Liver (tissue), 8 donors: ENCODE measurements at regions not wholly inside any gene's neighbourhood (a gene's known extent, or its start where the extent isn't known, plus 50 kb on each side); places are given as distances from the start of the nearest gene placed in this dataset.

ENCODE experiments used
- DNase-seq: peaks from one replicate; pipeline ENCODE4 v3.0.0-alpha.2; 2017; ENCODE audit warnings: low spot score
- H3K27ac ChIP-seq, 2 donors: one replicate each; pipeline ENCODE4 v1.7.0; 2013; ENCODE audit warnings: inconsistent platforms in 2 of 2, low read length in 2 of 2, control low read depth in 1 of 2, low read depth in 1 of 2, mild to moderate bottlenecking in 1 of 2
- H3K27me3 ChIP-seq, 4 donors: one replicate each; pipeline versions ENCODE4 v1.6.1 to v1.7.0; 2013; ENCODE audit warnings: low read length in 3 of 4, inconsistent platforms in 1 of 4, mild to moderate bottlenecking in 1 of 4, moderate library complexity in 1 of 4; ENCODE audit not compliant: control insufficient read depth in 4 of 4, insufficient read depth in 4 of 4
- H3K36me3 ChIP-seq, 4 donors: one replicate each; pipeline versions ENCODE4 v1.6.1 to v1.7.0; 2013; ENCODE audit warnings: low read length in 3 of 4, mild to moderate bottlenecking in 3 of 4, low read depth in 1 of 4, moderate library complexity in 1 of 4; ENCODE audit not compliant: control insufficient read depth in 4 of 4, insufficient read depth in 3 of 4
- H3K4me1 ChIP-seq, 4 donors: one replicate each; pipeline versions ENCODE4 v1.6.1 to v1.7.0; 2013; ENCODE audit warnings: low read length in 3 of 4, mild to moderate bottlenecking in 3 of 4, moderate library complexity in 1 of 4; ENCODE audit not compliant: control insufficient read depth in 4 of 4, insufficient read depth in 4 of 4
- H3K4me3 ChIP-seq, 3 donors: one replicate each; pipeline versions ENCODE4 v1.6.1 to v1.7.0; 2013; ENCODE audit warnings: low read length in 3 of 3, control low read depth in 1 of 3, low read depth in 1 of 3, mild to moderate bottlenecking in 1 of 3
- H3K9ac ChIP-seq, 2 donors: one replicate each; pipeline ENCODE4 v1.7.0; 2013; ENCODE audit warnings: low read length in 2 of 2, mild to moderate bottlenecking in 2 of 2, moderate library complexity in 2 of 2, control low read depth in 1 of 2, low read depth in 1 of 2
- H3K9me3 ChIP-seq, 4 donors: one replicate each; pipeline versions ENCODE4 v1.6.1 to v1.7.0; 2013; ENCODE audit warnings: low read length in 3 of 4; ENCODE audit not compliant: control insufficient read depth in 4 of 4
- FOXA2 ChIP-seq: IDR thresholded peaks from 2 replicates; pipeline ENCODE4 v1.6.1; 2016; ENCODE audit warnings: antibody characterized with exemption
- GABPA ChIP-seq, 2 donors: IDR thresholded peaks in 1 of 2; conservative IDR thresholded peaks in 1 of 2; 2 replicates each; pipeline ENCODE4 v1.6.1; 2016; ENCODE audit warnings: antibody characterized with exemption in 2 of 2, mild to moderate bottlenecking in 1 of 2, moderate library complexity in 1 of 2
- HNF4A ChIP-seq, 2 donors: conservative IDR thresholded peaks; 2 replicates each; pipeline ENCODE4 v1.6.1; 2016; ENCODE audit warnings: antibody characterized with exemption in 2 of 2, mild to moderate bottlenecking in 2 of 2
- HNF4G ChIP-seq: IDR thresholded peaks from 2 replicates; pipeline ENCODE4 v1.6.1; 2016; ENCODE audit warnings: antibody characterized with exemption
- JUND ChIP-seq, 2 donors: IDR thresholded peaks; 2 replicates each; pipeline ENCODE4 v1.6.1; 2016; ENCODE audit warnings: antibody characterized with exemption in 2 of 2
- RAD21 ChIP-seq, 2 donors: IDR thresholded peaks; 2 replicates each; pipeline ENCODE4 v1.6.1; 2016; ENCODE audit warnings: antibody characterized with exemption in 2 of 2, mild to moderate bottlenecking in 2 of 2
- SP1 ChIP-seq: IDR thresholded peaks from 2 replicates; pipeline ENCODE4 v1.6.1; 2018; ENCODE audit warnings: antibody characterized with exemption, mild to moderate bottlenecking
- TAF1 ChIP-seq: conservative IDR thresholded peaks from 2 replicates; pipeline ENCODE4 v1.6.1; 2016; ENCODE audit warnings: antibody characterized with exemption, mild to moderate bottlenecking
- YY1 ChIP-seq: IDR thresholded peaks from 2 replicates; pipeline ENCODE4 v1.6.1; 2016; ENCODE audit warnings: antibody characterized with exemption, mild to moderate bottlenecking
- WGBS: extraction: QIAGEN DNeasy Blood & Tissue Kit; methylation state at CpG from one replicate; pipeline ENCODE4 v1.1.7; 2013; 5-methylcytosine and 5-hydroxymethylcytosine counted together
- TF ChIP-seq, protein P1 (sequence below): IDR thresholded peaks from 2 replicates; pipeline ENCODE4 v1.6.1; 2016; ENCODE audit warnings: antibody characterized with exemption
- TF ChIP-seq, protein P2 (sequence below): fragments of 150-350 bp; IDR thresholded peaks from 2 replicates; pipeline ENCODE4 v1.5.1; 2017; ENCODE audit warnings: improper control_type of control experiment, low read depth, low read length; ENCODE audit not compliant: missing input control
- TF ChIP-seq, protein P3 (sequence below): IDR thresholded peaks from 2 replicates; pipeline ENCODE4 v1.6.1; 2016; ENCODE audit warnings: antibody characterized with exemption
- TF ChIP-seq, protein P4 (sequence below): IDR thresholded peaks from 2 replicates; pipeline ENCODE4 v1.6.1; 2016; ENCODE audit warnings: antibody characterized with exemption, mild to moderate bottlenecking
- TF ChIP-seq, protein P5 (sequence below): IDR thresholded peaks from 2 replicates; pipeline ENCODE4 v1.6.1; 2016; ENCODE audit warnings: antibody characterized with exemption
- donor health status: healthy.
- donor health status: healthy.
- donor health status: healthy.
- donor health status: healthy.
- donor health status: healthy.

DNA sequence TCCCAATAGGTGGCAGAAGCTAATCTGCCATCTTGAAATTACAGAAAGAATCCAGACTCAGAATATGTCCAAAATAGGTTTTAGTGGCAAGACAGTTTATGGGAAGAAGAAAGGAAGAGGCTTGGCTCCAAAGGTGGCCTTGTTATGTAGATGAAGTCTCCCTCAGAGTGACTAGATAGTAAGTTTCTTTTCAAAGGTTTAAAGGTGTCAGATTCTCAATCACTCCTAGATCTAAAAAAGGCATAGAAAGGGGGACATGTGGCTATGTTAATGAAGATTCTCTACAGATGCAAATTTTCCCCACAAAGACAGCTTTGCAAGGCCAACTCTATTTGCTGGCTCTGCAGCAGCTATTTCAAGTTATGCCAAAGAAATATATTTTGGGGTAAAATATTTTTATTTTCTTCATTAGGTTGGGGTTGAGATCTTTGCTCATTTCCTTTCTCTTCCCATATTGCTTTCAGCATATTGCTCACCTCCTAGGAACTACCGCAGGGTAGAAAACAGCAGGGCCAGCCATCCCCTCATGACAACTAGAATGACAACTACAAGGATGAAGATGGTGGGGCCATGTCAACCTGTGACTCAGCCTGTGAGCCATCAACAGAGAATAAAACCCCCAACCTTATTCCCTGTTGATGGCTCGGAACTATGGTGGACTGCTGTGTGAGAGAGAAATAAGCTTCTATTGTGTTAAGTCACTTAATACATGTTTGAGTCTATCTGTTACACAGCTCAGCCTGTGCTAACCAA is 274.0 kb upstream of the GALNT17 start:
- Histone ChIP-seq H3K4me3 (no peak overlapping the region), H3K36me3 (no peaks in the 10 kb centered on the region), H3K27ac (no peak overlapping the region), H3K9me3 (peaks cover 0 to 11% (median 5%) of the 10 kb centered on the region in 4 donors), H3K27me3 (no peaks in the 10 kb centered on the region), H3K4me1 (no peaks in the 10 kb centered on the region), H3K9ac (no peak overlapping the region)
- no peak for DNase-seq
- TF ChIP-seq, protein P1, sequence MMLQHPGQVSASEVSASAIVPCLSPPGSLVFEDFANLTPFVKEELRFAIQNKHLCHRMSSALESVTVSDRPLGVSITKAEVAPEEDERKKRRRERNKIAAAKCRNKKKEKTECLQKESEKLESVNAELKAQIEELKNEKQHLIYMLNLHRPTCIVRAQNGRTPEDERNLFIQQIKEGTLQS = no peak
- no peak for TF ChIP-seq TAF1
- TF ChIP-seq, protein P2, sequence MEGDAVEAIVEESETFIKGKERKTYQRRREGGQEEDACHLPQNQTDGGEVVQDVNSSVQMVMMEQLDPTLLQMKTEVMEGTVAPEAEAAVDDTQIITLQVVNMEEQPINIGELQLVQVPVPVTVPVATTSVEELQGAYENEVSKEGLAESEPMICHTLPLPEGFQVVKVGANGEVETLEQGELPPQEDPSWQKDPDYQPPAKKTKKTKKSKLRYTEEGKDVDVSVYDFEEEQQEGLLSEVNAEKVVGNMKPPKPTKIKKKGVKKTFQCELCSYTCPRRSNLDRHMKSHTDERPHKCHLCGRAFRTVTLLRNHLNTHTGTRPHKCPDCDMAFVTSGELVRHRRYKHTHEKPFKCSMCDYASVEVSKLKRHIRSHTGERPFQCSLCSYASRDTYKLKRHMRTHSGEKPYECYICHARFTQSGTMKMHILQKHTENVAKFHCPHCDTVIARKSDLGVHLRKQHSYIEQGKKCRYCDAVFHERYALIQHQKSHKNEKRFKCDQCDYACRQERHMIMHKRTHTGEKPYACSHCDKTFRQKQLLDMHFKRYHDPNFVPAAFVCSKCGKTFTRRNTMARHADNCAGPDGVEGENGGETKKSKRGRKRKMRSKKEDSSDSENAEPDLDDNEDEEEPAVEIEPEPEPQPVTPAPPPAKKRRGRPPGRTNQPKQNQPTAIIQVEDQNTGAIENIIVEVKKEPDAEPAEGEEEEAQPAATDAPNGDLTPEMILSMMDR = no peak
- no peak for TF ChIP-seq GABPA (IDR thresholded peaks at IDR 0.05 in 1 of 2, conservative IDR thresholded peaks at IDR 0.05 in 1 of 2)
- TF ChIP-seq, protein P3, sequence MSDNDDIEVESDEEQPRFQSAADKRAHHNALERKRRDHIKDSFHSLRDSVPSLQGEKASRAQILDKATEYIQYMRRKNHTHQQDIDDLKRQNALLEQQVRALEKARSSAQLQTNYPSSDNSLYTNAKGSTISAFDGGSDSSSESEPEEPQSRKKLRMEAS = no peak
- no peak for TF ChIP-seq FOXA2
- WGBS = 92% methylated on average over 2 of the region's 2 CpGs

DNA sequence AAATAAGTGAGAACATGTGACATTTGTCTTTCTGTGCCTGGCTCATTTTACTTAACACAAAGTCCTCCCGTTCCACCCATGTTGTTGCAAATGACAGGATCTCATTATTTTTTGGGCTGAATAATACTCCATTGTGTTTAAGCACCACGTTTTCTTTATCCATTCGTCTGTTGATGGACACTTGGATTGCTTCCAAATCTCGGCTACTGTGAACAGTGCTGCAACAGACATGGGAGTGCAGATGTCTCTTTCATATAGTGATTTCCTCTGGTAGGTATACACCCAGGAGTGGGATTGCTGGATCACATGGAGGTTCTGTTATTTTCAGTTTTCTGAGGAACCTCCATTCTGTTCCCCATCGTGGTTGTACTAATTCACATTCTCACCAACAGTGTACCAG is 264.4 kb upstream of the GALNT17 start:
- TF ChIP-seq RAD21 (IDR thresholded peaks at IDR 0.05) (no peak), HNF4G (no peak), TAF1 (no peak), GABPA (IDR thresholded peaks at IDR 0.05 in 1 of 2, conservative IDR thresholded peaks at IDR 0.05 in 1 of 2) (no peak), SP1 (no peak), JUND (IDR thresholded peaks at IDR 0.05) (no peak), YY1 (no peak), HNF4A (conservative IDR thresholded peaks at IDR 0.05) (no peak)
- TF ChIP-seq, protein P4, sequence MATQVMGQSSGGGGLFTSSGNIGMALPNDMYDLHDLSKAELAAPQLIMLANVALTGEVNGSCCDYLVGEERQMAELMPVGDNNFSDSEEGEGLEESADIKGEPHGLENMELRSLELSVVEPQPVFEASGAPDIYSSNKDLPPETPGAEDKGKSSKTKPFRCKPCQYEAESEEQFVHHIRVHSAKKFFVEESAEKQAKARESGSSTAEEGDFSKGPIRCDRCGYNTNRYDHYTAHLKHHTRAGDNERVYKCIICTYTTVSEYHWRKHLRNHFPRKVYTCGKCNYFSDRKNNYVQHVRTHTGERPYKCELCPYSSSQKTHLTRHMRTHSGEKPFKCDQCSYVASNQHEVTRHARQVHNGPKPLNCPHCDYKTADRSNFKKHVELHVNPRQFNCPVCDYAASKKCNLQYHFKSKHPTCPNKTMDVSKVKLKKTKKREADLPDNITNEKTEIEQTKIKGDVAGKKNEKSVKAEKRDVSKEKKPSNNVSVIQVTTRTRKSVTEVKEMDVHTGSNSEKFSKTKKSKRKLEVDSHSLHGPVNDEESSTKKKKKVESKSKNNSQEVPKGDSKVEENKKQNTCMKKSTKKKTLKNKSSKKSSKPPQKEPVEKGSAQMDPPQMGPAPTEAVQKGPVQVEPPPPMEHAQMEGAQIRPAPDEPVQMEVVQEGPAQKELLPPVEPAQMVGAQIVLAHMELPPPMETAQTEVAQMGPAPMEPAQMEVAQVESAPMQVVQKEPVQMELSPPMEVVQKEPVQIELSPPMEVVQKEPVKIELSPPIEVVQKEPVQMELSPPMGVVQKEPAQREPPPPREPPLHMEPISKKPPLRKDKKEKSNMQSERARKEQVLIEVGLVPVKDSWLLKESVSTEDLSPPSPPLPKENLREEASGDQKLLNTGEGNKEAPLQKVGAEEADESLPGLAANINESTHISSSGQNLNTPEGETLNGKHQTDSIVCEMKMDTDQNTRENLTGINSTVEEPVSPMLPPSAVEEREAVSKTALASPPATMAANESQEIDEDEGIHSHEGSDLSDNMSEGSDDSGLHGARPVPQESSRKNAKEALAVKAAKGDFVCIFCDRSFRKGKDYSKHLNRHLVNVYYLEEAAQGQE = no peak
- TF ChIP-seq, protein P1 = no peak
- TF ChIP-seq, protein P5, sequence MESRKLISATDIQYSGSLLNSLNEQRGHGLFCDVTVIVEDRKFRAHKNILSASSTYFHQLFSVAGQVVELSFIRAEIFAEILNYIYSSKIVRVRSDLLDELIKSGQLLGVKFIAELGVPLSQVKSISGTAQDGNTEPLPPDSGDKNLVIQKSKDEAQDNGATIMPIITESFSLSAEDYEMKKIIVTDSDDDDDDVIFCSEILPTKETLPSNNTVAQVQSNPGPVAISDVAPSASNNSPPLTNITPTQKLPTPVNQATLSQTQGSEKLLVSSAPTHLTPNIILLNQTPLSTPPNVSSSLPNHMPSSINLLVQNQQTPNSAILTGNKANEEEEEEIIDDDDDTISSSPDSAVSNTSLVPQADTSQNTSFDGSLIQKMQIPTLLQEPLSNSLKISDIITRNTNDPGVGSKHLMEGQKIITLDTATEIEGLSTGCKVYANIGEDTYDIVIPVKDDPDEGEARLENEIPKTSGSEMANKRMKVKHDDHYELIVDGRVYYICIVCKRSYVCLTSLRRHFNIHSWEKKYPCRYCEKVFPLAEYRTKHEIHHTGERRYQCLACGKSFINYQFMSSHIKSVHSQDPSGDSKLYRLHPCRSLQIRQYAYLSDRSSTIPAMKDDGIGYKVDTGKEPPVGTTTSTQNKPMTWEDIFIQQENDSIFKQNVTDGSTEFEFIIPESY = no peak

More for the DNA sequence above, 264.4 kb upstream of the GALNT17 start:
- DNase-seq = no peak
- no peak overlapping the region for H3K9ac ChIP-seq
- peaks cover 0 to 5% (median 0%) of the 10 kb centered on the region in 4 donors for H3K9me3 ChIP-seq
- H3K27ac ChIP-seq = no peak overlapping the region
- no peaks in the 10 kb centered on the region for H3K27me3 ChIP-seq
- H3K36me3 ChIP-seq = no peaks in the 10 kb centered on the region
- WGBS = 60% methylated on average over 5 of the region's 5 CpGs
- H3K4me3 ChIP-seq = no peak overlapping the region
- no peaks in the 10 kb centered on the region for H3K4me1 ChIP-seq
